A673 (cell line): ENCODE measurements at regions not wholly inside any gene's neighbourhood (a gene's known extent, or its start where the extent isn't known, plus 50 kb on each side); places are given as distances from the start of the nearest gene placed in this dataset.

Experiments
- BruUV-seq: library from RNA; stranded (reverse); fragments of 400-500 nt; replicated peaks from 2 replicates; lab custom pipeline; 2021; lab: Mats Ljungman, UMichigan
- CTCF ChIA-PET: fragments of 300-600 bp; sonication (Branson Sonifier 250); formaldehyde crosslinking; loops from one replicate; lab custom pipeline; 2022; ENCODE audit warnings: antibody characterized with exemption; lab: Charles Lee
- POLR2A ChIA-PET: fragments of 300-600 bp; sonication (Branson Sonifier 250); formaldehyde crosslinking; loops from one replicate; lab custom pipeline; 2022; ENCODE audit warnings: antibody characterized with exemption; ENCODE audit not compliant: low non-redundant PET; lab: Charles Lee
- DNase-seq: peaks from one replicate; pipeline ENCODE4 v3.0.0-alpha.2; 2015; ENCODE audit warnings: low spot score
- H3K27ac ChIP-seq: fragments of 200-600 bp; sonication (generic); 2 replicates; pipeline ENCODE4 v1.5.1; 2016; ENCODE audit warnings: mixed run types, low read depth, mild to moderate bottlenecking, mixed read lengths, antibody characterized with exemption, low read length; ENCODE audit not compliant: poor library complexity, severe bottlenecking
- H3K27me3 ChIP-seq: fragments of 200-600 bp; sonication (generic); replicated peaks from 2 replicates; pipeline ENCODE4 v1.6.1; 2017; ENCODE audit warnings: mixed run types, low read depth, mild to moderate bottlenecking, mixed read lengths, antibody characterized with exemption, low read length; ENCODE audit not compliant: insufficient read depth, poor library complexity
- H3K36me3 ChIP-seq: fragments of 200-600 bp; sonication (generic); 2 replicates; pipeline ENCODE4 v1.6.1; 2016; ENCODE audit warnings: mixed run types, mild to moderate bottlenecking, mixed read lengths, antibody characterized with exemption, low read length; ENCODE audit not compliant: insufficient read depth, poor library complexity, severe bottlenecking
- H3K4me1 ChIP-seq: fragments of 200-600 bp; sonication (generic); 2 replicates; pipeline ENCODE4 v1.6.1; 2017; ENCODE audit warnings: mixed run types, mild to moderate bottlenecking, mixed read lengths, antibody characterized with exemption, low read length; ENCODE audit not compliant: insufficient read depth, poor library complexity, severe bottlenecking
- H3K4me3 ChIP-seq: fragments of 200-600 bp; sonication (generic); 2 replicates; pipeline ENCODE4 v1.5.1; 2016; ENCODE audit warnings: low read depth, mixed run types, mild to moderate bottlenecking, mixed read lengths, low read length; ENCODE audit not compliant: poor library complexity, severe bottlenecking
- H3K9me3 ChIP-seq: fragments of 200-600 bp; sonication (generic); 2 replicates; pipeline ENCODE4 v1.6.1; 2016; ENCODE audit warnings: mixed run types, low read depth, mild to moderate bottlenecking, mixed read lengths, antibody characterized with exemption, low read length; ENCODE audit not compliant: poor library complexity, severe bottlenecking
- EZH2 ChIP-seq: fragments of 200-600 bp; sonication (generic); IDR thresholded peaks from 2 replicates; pipeline ENCODE4 v1.6.1; 2017; ENCODE audit warnings: borderline replicate concordance, low read depth, mild to moderate bottlenecking, mixed read lengths, antibody characterized with exemption, low read length; ENCODE audit not compliant: poor library complexity, severe bottlenecking
- intact Hi-C: fragments of 100-400 bp; cut with micrococcal nuclease; formaldehyde crosslinking; loops from one replicate; pipeline ENCODE4 v1.10.0; 2022; ENCODE audit not compliant: unreplicated experiment
- TF ChIP-seq, protein P1 (sequence below): fragments of 300-800, 200-600 bp; sonication (generic); conservative IDR thresholded peaks from 2 replicates; pipeline ENCODE4 v1.5.1; 2017; ENCODE audit warnings: low read depth, mild to moderate bottlenecking, antibody characterized with exemption, low read length, moderate library complexity, mixed read lengths

DNA sequence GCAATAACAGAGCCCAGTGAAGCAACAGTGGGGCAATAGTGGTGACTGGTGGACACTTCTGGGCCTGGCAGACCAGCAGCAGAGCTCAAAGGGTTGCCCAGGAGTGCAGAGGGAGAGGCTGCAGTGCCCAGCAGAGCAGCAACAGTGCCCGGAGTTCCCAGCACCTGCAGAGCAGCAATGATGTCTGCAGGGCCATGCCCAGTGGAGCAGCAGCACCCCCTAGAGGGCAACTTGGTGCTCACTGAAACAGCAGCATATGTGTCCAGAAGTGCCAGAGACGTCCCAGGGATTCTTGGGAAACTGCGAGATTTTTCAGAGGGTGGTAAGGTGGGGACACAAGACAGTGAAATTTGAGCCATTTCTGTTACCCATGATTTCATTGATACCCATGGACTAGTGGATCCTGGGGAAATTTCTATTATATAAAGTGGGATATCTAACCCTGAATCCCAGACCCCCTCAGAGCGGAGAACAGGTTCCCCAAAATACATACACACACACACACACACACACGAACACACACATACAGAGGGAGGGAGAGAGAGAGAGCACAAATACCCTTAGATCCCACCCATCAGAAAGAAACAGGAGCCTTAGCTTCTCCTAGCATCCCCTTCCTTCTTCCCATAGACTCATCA, 156.9 kb upstream of the GJB5 start:
- TF ChIP-seq, protein P1, sequence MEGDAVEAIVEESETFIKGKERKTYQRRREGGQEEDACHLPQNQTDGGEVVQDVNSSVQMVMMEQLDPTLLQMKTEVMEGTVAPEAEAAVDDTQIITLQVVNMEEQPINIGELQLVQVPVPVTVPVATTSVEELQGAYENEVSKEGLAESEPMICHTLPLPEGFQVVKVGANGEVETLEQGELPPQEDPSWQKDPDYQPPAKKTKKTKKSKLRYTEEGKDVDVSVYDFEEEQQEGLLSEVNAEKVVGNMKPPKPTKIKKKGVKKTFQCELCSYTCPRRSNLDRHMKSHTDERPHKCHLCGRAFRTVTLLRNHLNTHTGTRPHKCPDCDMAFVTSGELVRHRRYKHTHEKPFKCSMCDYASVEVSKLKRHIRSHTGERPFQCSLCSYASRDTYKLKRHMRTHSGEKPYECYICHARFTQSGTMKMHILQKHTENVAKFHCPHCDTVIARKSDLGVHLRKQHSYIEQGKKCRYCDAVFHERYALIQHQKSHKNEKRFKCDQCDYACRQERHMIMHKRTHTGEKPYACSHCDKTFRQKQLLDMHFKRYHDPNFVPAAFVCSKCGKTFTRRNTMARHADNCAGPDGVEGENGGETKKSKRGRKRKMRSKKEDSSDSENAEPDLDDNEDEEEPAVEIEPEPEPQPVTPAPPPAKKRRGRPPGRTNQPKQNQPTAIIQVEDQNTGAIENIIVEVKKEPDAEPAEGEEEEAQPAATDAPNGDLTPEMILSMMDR, result peak; percentile 90
- TF ChIP-seq EZH2, result no peak
- intact Hi-C loops, result loop anchor here (1.0 to 10.0 kb wide), 4 partner anchors 138 to 965 kb away; partner anchors contain the start of gene CSMD2
- Histone ChIP-seq H3K36me3 (no peaks in the 10 kb centered on the region), H3K4me1 (no peaks in the 10 kb centered on the region), H3K27me3 (no peaks in the 10 kb centered on the region), H3K9me3 (no peaks in the 10 kb centered on the region), H3K4me3 (no peak overlapping the region), H3K27ac (no peak overlapping the region)
- no TSS peak for BruUV-seq
- ChIA-PET CTCF (interaction anchor here (0.6 to 0.7 kb wide), 2 partner anchors 145 to 965 kb away, joined by 3 read pairs; no protein-coding TSS in a partner anchor), POLR2A (no interaction called here)
- DNase-seq, result peak; percentile 73

DNA sequence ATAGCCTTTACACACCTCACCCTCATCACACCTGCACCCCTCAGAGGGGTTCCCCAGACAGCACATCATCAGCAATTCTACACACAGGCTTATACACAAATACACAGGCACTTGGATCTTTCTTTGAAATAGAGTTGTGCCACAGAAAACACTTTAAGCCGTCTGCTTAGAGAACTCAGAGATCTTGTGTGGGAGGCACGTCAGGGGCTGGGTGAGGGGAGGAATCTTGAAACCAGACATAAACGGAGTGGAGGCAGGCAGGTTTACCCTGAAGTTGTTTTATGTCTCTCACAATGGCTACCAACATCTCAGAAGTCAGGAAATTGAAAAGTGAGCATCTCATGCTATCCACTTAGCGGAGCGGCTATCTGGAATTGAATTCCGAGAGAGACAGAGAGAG, 151.9 kb upstream of the GJB5 start:
- intact Hi-C loops, result no loop called here
- no peak overlapping the region for H3K27ac ChIP-seq
- DNase-seq, result no peak
- no peak for TF ChIP-seq EZH2
- no peaks in the 10 kb centered on the region for H3K27me3 ChIP-seq
- H3K4me1 ChIP-seq, result no peaks in the 10 kb centered on the region
- BruUV-seq, result no TSS peak
- H3K9me3 ChIP-seq, result no peaks in the 10 kb centered on the region
- POLR2A ChIA-PET, result no interaction called here
- no peak overlapping the region for H3K4me3 ChIP-seq
- no peaks in the 10 kb centered on the region for H3K36me3 ChIP-seq
- CTCF ChIA-PET, result interaction anchor here (0.6 kb wide), 1 partner anchor 68 kb away, joined by 4 read pairs; no protein-coding TSS in a partner anchor

DNA sequence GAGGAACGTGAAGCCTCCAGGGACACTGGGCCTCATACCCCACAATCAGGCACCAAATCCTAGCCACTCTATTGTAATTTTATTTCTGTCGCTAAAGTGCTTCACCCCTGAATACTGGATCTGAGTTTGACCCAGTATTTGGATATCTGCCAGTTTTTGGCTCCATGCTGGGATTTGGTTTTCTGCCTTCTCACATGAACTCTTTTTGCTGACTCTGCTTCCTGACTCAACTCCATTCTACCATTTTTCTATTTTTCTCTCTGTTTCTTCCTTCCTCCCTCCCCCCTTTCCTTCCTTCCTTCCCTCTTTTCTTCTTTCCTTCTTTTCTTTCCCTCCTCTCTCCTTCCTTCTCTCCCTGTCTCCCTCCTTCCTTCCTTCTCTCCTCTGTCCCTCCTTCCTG, 151.3 kb upstream of the GJB5 start:
- no peak overlapping the region for H3K4me3 ChIP-seq
- H3K36me3 ChIP-seq, result no peaks in the 10 kb centered on the region
- CTCF ChIA-PET, result interaction anchor here (0.6 kb wide), 1 partner anchor 69 kb away, joined by 4 read pairs; no protein-coding TSS in a partner anchor
- peaks cover 4% of the 10 kb centered on the region for H3K27me3 ChIP-seq
- no peaks in the 10 kb centered on the region for H3K9me3 ChIP-seq
- POLR2A ChIA-PET, result no interaction called here
- H3K27ac ChIP-seq, result no peak overlapping the region
- BruUV-seq, result no TSS peak
- peak; percentile 22 for DNase-seq
- TF ChIP-seq, protein P1, result no peak
- no peak for TF ChIP-seq EZH2
- intact Hi-C loops, result no loop called here
- no peaks in the 10 kb centered on the region for H3K4me1 ChIP-seq
